ENCODE measurements at regions not wholly inside any gene's neighbourhood (a gene's known extent, or its start where the extent isn't known, plus 50 kb on each side); places are given as distances from the start of the nearest gene placed in this dataset.

DNA sequence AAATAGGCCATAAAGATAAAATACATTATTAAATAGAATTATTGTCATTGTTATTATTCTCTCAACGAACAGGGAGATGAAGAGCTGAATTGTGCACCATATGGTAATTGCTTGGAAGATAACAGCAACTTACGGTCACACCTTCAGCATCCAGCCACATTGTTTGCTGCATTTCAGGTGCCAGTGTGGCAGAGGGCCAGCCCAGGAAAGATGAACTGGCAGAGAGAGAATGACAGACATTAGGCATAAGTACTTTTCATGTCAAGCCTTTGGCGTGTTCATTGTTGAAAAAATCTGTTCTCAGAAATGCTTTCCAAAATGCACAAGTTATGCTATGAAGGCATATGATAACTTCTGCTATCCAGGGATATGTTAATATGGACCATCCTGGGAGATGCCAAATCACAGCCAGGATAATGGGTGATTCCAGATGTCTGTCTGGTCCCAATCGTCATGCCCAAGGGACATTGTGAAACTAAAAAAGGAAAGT is 748.6 kb upstream of the PIK3C3 start:
- no peak overlapping the region for H3K4me3 Mint-ChIP-seq (ENCODE audit: unreplicated experiment)
- no peaks in the 10 kb centered on the region for H3K27me3 Mint-ChIP-seq (ENCODE audit: insufficient read depth, unreplicated experiment)
- Histone ChIP-seq H3K9me3 (no peaks in the 10 kb centered on the region), H3K4me3 (ENCODE audit: low read depth, low read length) (no peak overlapping the region), H3K27me3 (replicated peaks; ENCODE audit: control insufficient read depth, insufficient read depth, low read length) (no peaks in the 10 kb centered on the region), H3K4me1 (no peaks in the 10 kb centered on the region), H3K36me3 (ENCODE audit: control insufficient read depth, insufficient read depth, low read length) (no peaks in the 10 kb centered on the region)
- no peak for DNase-seq
- H3K27ac Mint-ChIP-seq (ENCODE audit: unreplicated experiment) = no peak overlapping the region
- H3K9me3 Mint-ChIP-seq (ENCODE audit: unreplicated experiment) = no peaks in the 10 kb centered on the region
- ChIA-PET POLR2A (no interaction called here), CTCF (no interaction called here)
- BruUV-seq (replicated peaks) = no TSS peak
- TF ChIP-seq, protein P1, sequence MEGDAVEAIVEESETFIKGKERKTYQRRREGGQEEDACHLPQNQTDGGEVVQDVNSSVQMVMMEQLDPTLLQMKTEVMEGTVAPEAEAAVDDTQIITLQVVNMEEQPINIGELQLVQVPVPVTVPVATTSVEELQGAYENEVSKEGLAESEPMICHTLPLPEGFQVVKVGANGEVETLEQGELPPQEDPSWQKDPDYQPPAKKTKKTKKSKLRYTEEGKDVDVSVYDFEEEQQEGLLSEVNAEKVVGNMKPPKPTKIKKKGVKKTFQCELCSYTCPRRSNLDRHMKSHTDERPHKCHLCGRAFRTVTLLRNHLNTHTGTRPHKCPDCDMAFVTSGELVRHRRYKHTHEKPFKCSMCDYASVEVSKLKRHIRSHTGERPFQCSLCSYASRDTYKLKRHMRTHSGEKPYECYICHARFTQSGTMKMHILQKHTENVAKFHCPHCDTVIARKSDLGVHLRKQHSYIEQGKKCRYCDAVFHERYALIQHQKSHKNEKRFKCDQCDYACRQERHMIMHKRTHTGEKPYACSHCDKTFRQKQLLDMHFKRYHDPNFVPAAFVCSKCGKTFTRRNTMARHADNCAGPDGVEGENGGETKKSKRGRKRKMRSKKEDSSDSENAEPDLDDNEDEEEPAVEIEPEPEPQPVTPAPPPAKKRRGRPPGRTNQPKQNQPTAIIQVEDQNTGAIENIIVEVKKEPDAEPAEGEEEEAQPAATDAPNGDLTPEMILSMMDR (IDR thresholded peaks at IDR 0.05; ENCODE audit: insufficient read depth in 1 of 2, low read depth in 1 of 2, low read length in 1 of 2, severe bottlenecking in 1 of 2, unreplicated experiment in 1 of 2) = no peak
- H3K4me1 Mint-ChIP-seq (ENCODE audit: low read depth, unreplicated experiment) = no peaks in the 10 kb centered on the region
- H3K36me3 Mint-ChIP-seq (ENCODE audit: insufficient read depth, unreplicated experiment) = no peaks in the 10 kb centered on the region
- intact Hi-C loops (cut with micrococcal nuclease; ENCODE audit: unreplicated experiment) = no loop called here

DNA sequence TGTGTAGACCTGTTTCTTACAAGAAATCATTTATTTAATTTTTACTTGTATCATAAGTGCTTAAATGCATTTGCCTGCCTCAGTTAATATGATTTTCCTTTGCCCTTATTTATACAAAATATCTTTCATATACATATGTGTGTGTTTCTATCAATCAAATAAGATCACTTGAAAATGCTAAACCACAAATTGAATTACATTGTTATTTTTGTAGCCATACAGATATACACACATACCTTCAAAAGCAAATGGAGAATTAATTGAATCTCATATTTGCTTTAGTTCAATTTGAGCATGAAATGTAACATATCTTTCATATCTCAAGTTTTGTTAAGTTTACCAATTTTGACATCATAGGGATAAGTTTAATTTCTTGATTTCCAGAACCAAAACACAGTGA is 755.8 kb upstream of the PIK3C3 start:
- no peaks in the 10 kb centered on the region for H3K9me3 ChIP-seq
- no peaks in the 10 kb centered on the region for H3K36me3 Mint-ChIP-seq (ENCODE audit: insufficient read depth, unreplicated experiment)
- H3K4me3 ChIP-seq (ENCODE audit: low read depth, low read length) = no peak overlapping the region
- POLR2A ChIA-PET = no interaction called here
- no peaks in the 10 kb centered on the region for H3K4me1 ChIP-seq
- H3K4me1 Mint-ChIP-seq (ENCODE audit: low read depth, unreplicated experiment) = no peaks in the 10 kb centered on the region
- no peaks in the 10 kb centered on the region for H3K36me3 ChIP-seq (ENCODE audit: control insufficient read depth, insufficient read depth, low read length)
- DNase-seq = no peak
- H3K9me3 Mint-ChIP-seq (ENCODE audit: unreplicated experiment) = no peaks in the 10 kb centered on the region
- no TSS peak for BruUV-seq (replicated peaks)
- intact Hi-C loops (cut with micrococcal nuclease; ENCODE audit: unreplicated experiment) = no loop called here
- H3K27me3 ChIP-seq (replicated peaks; ENCODE audit: control insufficient read depth, insufficient read depth, low read length) = no peaks in the 10 kb centered on the region
- no peaks in the 10 kb centered on the region for H3K27me3 Mint-ChIP-seq (ENCODE audit: insufficient read depth, unreplicated experiment)
- CTCF ChIA-PET = no interaction called here
- TF ChIP-seq, protein P1 (IDR thresholded peaks at IDR 0.05; ENCODE audit: insufficient read depth in 1 of 2, low read depth in 1 of 2, low read length in 1 of 2, severe bottlenecking in 1 of 2, unreplicated experiment in 1 of 2) = no peak
- no peak overlapping the region for H3K27ac Mint-ChIP-seq (ENCODE audit: unreplicated experiment)
- H3K4me3 Mint-ChIP-seq (ENCODE audit: unreplicated experiment) = no peak overlapping the region

DNA sequence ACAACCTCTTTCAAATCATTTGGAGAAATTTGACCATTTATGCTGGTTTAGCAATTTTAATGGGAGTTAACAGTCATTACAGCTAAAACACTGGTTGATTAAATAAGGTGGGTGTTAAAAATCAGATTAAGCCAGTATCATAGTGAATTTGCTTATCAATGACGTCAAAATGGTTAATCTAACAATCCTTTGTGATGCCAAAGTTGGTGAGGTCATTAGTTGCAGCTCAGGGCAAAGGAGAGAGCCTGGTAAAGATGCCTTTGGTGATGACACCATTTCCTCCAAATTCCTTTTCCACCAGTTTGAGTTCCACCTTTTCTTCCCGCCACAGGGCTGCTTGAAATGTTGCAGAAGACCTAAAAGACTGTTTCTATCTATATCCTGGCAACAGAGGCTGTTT is 757.1 kb upstream of the PIK3C3 start:
- intact Hi-C loops (cut with micrococcal nuclease; ENCODE audit: unreplicated experiment) = no loop called here
- Histone ChIP-seq H3K36me3 (ENCODE audit: control insufficient read depth, insufficient read depth, low read length) (no peaks in the 10 kb centered on the region), H3K27me3 (replicated peaks; ENCODE audit: control insufficient read depth, insufficient read depth, low read length) (no peaks in the 10 kb centered on the region), H3K9me3 (no peaks in the 10 kb centered on the region), H3K4me1 (no peaks in the 10 kb centered on the region), H3K4me3 (ENCODE audit: low read depth, low read length) (no peak overlapping the region)
- Mint-ChIP-seq H3K4me3 (ENCODE audit: unreplicated experiment) (no peak overlapping the region), H3K27me3 (ENCODE audit: insufficient read depth, unreplicated experiment) (no peaks in the 10 kb centered on the region), H3K36me3 (ENCODE audit: insufficient read depth, unreplicated experiment) (no peaks in the 10 kb centered on the region), H3K27ac (ENCODE audit: unreplicated experiment) (no peak overlapping the region), H3K4me1 (ENCODE audit: low read depth, unreplicated experiment) (no peaks in the 10 kb centered on the region), H3K9me3 (ENCODE audit: unreplicated experiment) (no peaks in the 10 kb centered on the region)
- POLR2A ChIA-PET = no interaction called here
- BruUV-seq (replicated peaks) = no TSS peak
- CTCF ChIA-PET = no interaction called here
- TF ChIP-seq, protein P1 (IDR thresholded peaks at IDR 0.05; ENCODE audit: insufficient read depth in 1 of 2, low read depth in 1 of 2, low read length in 1 of 2, severe bottlenecking in 1 of 2, unreplicated experiment in 1 of 2) = no peak
- DNase-seq = no peak

All from Caco-2 (cell line).